ENCODE measurements at regions not wholly inside any gene's neighbourhood (a gene's known extent, or its start where the extent isn't known, plus 50 kb on each side); places are given as distances from the start of the nearest gene placed in this dataset.

DNA sequence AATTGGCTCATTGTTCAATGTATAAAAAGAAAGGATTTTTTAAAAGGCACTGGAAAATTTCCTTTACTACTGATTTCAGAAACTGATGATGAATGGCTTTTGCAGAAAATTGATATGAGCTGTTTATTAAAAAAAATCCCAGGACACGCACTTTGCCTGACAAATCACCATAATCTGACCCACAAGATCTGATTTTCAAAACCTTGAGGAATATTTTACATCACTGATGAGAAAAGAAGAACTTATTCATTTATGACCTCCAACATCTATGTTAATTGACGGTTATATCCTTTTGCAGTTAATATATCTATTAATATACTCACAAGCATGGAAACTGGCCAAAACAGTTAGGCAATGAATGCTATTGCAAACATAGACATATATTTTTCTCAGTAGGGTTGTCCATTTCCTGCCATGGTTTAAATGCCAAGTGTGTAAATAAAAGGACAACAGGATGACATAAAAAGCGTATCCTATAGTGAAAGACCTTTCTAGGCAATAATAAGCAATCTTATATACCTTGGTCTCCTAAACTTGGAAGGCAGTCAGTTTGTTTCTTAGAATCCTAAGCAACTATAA, 109.7 kb upstream of the SLC7A14 start:
- Histone ChIP-seq H3K9me3 (ENCODE audit: insufficient read depth, low read length) (no peaks in the 10 kb centered on the region), H3K9me2 (replicated peaks; ENCODE audit: insufficient read depth, low read length) (no peaks in the 10 kb centered on the region), H3F3A (ENCODE audit: insufficient read depth) (no peaks in the 10 kb centered on the region), H3K79me2 (ENCODE audit: insufficient read depth, low read length) (no peaks in the 10 kb centered on the region), H3K4me3 (ENCODE audit: insufficient read depth, low read length, poor library complexity, severe bottlenecking) (no peak overlapping the region), H3K9ac (ENCODE audit: low read length) (no peak overlapping the region), H2AFZ (ENCODE audit: low read depth, low read length, severe bottlenecking) (no peak overlapping the region), H3K36me3 (ENCODE audit: low read length) (no peaks in the 10 kb centered on the region), H4K20me1 (ENCODE audit: low read depth, low read length) (no peaks in the 10 kb centered on the region), H3K4me2 (ENCODE audit: low read depth, low read length, poor library complexity, severe bottlenecking) (no peak overlapping the region), H3K27me3 (ENCODE audit: low read length) (no peaks in the 10 kb centered on the region), H3K27ac (ENCODE audit: low read depth, low read length) (no peak overlapping the region)
- TF ChIP-seq CTCF (IDR thresholded peaks at IDR 0.05; ENCODE audit: insufficient read depth, low read length, poor library complexity, severe bottlenecking): no peak
- TF ChIP-seq EZH2phosphoT487 (conservative IDR thresholded peaks at IDR 0.05; ENCODE audit: low read length): no peak

DNA sequence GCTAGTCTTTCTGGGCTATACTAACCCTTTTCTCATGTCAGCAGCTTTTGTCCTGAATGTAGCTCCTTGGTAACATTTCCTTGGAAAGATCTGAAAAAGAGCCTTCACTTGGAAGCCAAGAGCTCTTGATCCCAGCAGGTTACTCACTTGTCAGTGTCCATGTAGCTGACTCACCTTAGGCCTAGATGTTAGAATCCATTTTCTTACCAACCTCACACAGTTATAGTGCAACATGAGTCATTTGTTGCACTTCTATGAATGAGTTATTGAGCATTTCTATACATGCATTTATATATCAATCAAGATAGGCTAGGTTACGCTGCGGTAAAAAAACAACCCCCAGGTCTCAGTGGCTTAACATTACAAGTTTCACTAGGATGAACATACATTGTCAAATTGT, 106.8 kb upstream of the SLC7A14 start:
- Histone ChIP-seq H3K4me2 (ENCODE audit: low read depth, low read length, poor library complexity, severe bottlenecking) (no peak overlapping the region), H3K4me3 (ENCODE audit: insufficient read depth, low read length, poor library complexity, severe bottlenecking) (no peak overlapping the region), H3K9ac (ENCODE audit: low read length) (no peak overlapping the region), H2AFZ (ENCODE audit: low read depth, low read length, severe bottlenecking) (no peak overlapping the region), H3K9me2 (replicated peaks; ENCODE audit: insufficient read depth, low read length) (no peaks in the 10 kb centered on the region), H4K20me1 (ENCODE audit: low read depth, low read length) (no peaks in the 10 kb centered on the region), H3K36me3 (ENCODE audit: low read length) (no peaks in the 10 kb centered on the region), H3K9me3 (ENCODE audit: insufficient read depth, low read length) (no peaks in the 10 kb centered on the region), H3K79me2 (ENCODE audit: insufficient read depth, low read length) (no peaks in the 10 kb centered on the region), H3F3A (ENCODE audit: insufficient read depth) (no peaks in the 10 kb centered on the region), H3K27me3 (ENCODE audit: low read length) (no peaks in the 10 kb centered on the region), H3K27ac (ENCODE audit: low read depth, low read length) (no peak overlapping the region)
- TF ChIP-seq CTCF (IDR thresholded peaks at IDR 0.05; ENCODE audit: insufficient read depth, low read length, poor library complexity, severe bottlenecking) (no peak), EZH2phosphoT487 (conservative IDR thresholded peaks at IDR 0.05; ENCODE audit: low read length) (no peak)

DNA sequence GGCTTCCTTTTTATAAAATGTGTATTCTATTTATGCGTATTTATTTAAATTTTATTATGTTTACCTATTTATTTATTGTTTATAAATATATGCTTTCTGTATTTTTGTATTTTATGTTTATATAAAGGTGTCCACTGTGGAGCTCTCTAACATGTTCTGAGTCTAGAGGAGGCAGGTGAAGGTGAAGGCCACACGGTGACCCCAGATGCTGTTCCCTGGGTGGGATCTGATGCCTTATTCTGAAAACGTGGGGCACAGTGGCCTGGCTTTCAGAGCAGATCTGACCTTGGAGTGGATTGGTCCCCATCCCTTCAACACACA, 104.7 kb upstream of the SLC7A14 start:
- no peak overlapping the region for H2AFZ ChIP-seq (ENCODE audit: low read depth, low read length, severe bottlenecking)
- no peak overlapping the region for H3K9ac ChIP-seq (ENCODE audit: low read length)
- no peaks in the 10 kb centered on the region for H3K9me3 ChIP-seq (ENCODE audit: insufficient read depth, low read length)
- no peak for TF ChIP-seq EZH2phosphoT487 (conservative IDR thresholded peaks at IDR 0.05; ENCODE audit: low read length)
- no peak for TF ChIP-seq CTCF (IDR thresholded peaks at IDR 0.05; ENCODE audit: insufficient read depth, low read length, poor library complexity, severe bottlenecking)
- no peaks in the 10 kb centered on the region for H3K9me2 ChIP-seq (replicated peaks; ENCODE audit: insufficient read depth, low read length)
- no peak overlapping the region for H3K27ac ChIP-seq (ENCODE audit: low read depth, low read length)
- no peaks in the 10 kb centered on the region for H3K27me3 ChIP-seq (ENCODE audit: low read length)
- no peak overlapping the region for H3K4me3 ChIP-seq (ENCODE audit: insufficient read depth, low read length, poor library complexity, severe bottlenecking)
- H3K79me2 ChIP-seq (ENCODE audit: insufficient read depth, low read length): no peaks in the 10 kb centered on the region
- H4K20me1 ChIP-seq (ENCODE audit: low read depth, low read length): no peaks in the 10 kb centered on the region
- no peaks in the 10 kb centered on the region for H3K36me3 ChIP-seq (ENCODE audit: low read length)
- no peak overlapping the region for H3K4me2 ChIP-seq (ENCODE audit: low read depth, low read length, poor library complexity, severe bottlenecking)
- H3F3A ChIP-seq (ENCODE audit: insufficient read depth): no peaks in the 10 kb centered on the region

Measured in SU-DHL-6 (cell line).